ENCODE measurements at regions not wholly inside any gene's neighbourhood (a gene's known extent, or its start where the extent isn't known, plus 50 kb on each side); places are given as distances from the start of the nearest gene placed in this dataset.

- Mint-ChIP-seq H3K36me3 (ENCODE audit: unreplicated experiment) (peaks cover 10% of the 10 kb centered on the region), H3K4me1 (ENCODE audit: unreplicated experiment) (no peaks in the 10 kb centered on the region), H3K27ac (ENCODE audit: unreplicated experiment) (no peak overlapping the region), H3K27me3 (ENCODE audit: unreplicated experiment) (no peaks in the 10 kb centered on the region), H3K9me3 (ENCODE audit: unreplicated experiment) (peaks cover 10% of the 10 kb centered on the region), H3K4me3 (ENCODE audit: unreplicated experiment) (no peak overlapping the region)
- no peak for DNase-seq (ENCODE audit: extremely low spot score, unreplicated experiment)
- TF ChIP-seq CTCF (IDR thresholded peaks at IDR 0.05) = no peak
Observed at GRCh38 chr10:4615042-4615441, 211.0 kb upstream of the AKR1E2 start.

GRCh38 chr10:4609251-4609650, 216.8 kb upstream of the AKR1E2 start:
- Mint-ChIP-seq H3K27me3 (ENCODE audit: unreplicated experiment) (no peaks in the 10 kb centered on the region), H3K4me1 (ENCODE audit: unreplicated experiment) (no peaks in the 10 kb centered on the region), H3K36me3 (ENCODE audit: unreplicated experiment) (no peaks in the 10 kb centered on the region), H3K4me3 (ENCODE audit: unreplicated experiment) (no peak overlapping the region), H3K27ac (ENCODE audit: unreplicated experiment) (no peak overlapping the region), H3K9me3 (ENCODE audit: unreplicated experiment) (no peaks in the 10 kb centered on the region)
- DNase-seq (ENCODE audit: extremely low spot score, unreplicated experiment) = no peak
- TF ChIP-seq CTCF (IDR thresholded peaks at IDR 0.05) = no peak

GRCh38 chr10:4607681-4608080, 218.3 kb upstream of the AKR1E2 start:
- Mint-ChIP-seq H3K36me3 (ENCODE audit: unreplicated experiment) (no peaks in the 10 kb centered on the region), H3K27me3 (ENCODE audit: unreplicated experiment) (no peaks in the 10 kb centered on the region), H3K9me3 (ENCODE audit: unreplicated experiment) (no peaks in the 10 kb centered on the region), H3K27ac (ENCODE audit: unreplicated experiment) (no peak overlapping the region), H3K4me3 (ENCODE audit: unreplicated experiment) (no peak overlapping the region), H3K4me1 (ENCODE audit: unreplicated experiment) (no peaks in the 10 kb centered on the region)
- DNase-seq (ENCODE audit: extremely low spot score, unreplicated experiment) = no peak
- no peak for TF ChIP-seq CTCF (IDR thresholded peaks at IDR 0.05)

- H3K4me3 Mint-ChIP-seq (ENCODE audit: unreplicated experiment) = no peak overlapping the region
- no peaks in the 10 kb centered on the region for H3K4me1 Mint-ChIP-seq (ENCODE audit: unreplicated experiment)
- no peak for DNase-seq (ENCODE audit: extremely low spot score, unreplicated experiment)
- TF ChIP-seq CTCF (IDR thresholded peaks at IDR 0.05) = no peak
- H3K9me3 Mint-ChIP-seq (ENCODE audit: unreplicated experiment) = no peaks in the 10 kb centered on the region
- no peaks in the 10 kb centered on the region for H3K36me3 Mint-ChIP-seq (ENCODE audit: unreplicated experiment)
- H3K27ac Mint-ChIP-seq (ENCODE audit: unreplicated experiment) = no peak overlapping the region
- H3K27me3 Mint-ChIP-seq (ENCODE audit: unreplicated experiment) = no peaks in the 10 kb centered on the region
Observed at GRCh38 chr10:4606856-4607636, 219.0 kb upstream of the AKR1E2 start.

- Mint-ChIP-seq H3K4me3 (ENCODE audit: unreplicated experiment) (no peak overlapping the region), H3K27ac (ENCODE audit: unreplicated experiment) (no peak overlapping the region), H3K27me3 (ENCODE audit: unreplicated experiment) (no peaks in the 10 kb centered on the region), H3K4me1 (ENCODE audit: unreplicated experiment) (no peaks in the 10 kb centered on the region), H3K36me3 (ENCODE audit: unreplicated experiment) (no peaks in the 10 kb centered on the region), H3K9me3 (ENCODE audit: unreplicated experiment) (no peaks in the 10 kb centered on the region)
- no peak for TF ChIP-seq CTCF (IDR thresholded peaks at IDR 0.05)
- DNase-seq (ENCODE audit: extremely low spot score, unreplicated experiment) = no peak
Observed at GRCh38 chr10:4602764-4603491, 223.1 kb upstream of the AKR1E2 start.

Measured in osteocyte (in vitro differentiated cells).